ENCODE measurements at regions not wholly inside any gene's neighbourhood (a gene's known extent, or its start where the extent isn't known, plus 50 kb on each side); places are given as distances from the start of the nearest gene placed in this dataset.

DNA sequence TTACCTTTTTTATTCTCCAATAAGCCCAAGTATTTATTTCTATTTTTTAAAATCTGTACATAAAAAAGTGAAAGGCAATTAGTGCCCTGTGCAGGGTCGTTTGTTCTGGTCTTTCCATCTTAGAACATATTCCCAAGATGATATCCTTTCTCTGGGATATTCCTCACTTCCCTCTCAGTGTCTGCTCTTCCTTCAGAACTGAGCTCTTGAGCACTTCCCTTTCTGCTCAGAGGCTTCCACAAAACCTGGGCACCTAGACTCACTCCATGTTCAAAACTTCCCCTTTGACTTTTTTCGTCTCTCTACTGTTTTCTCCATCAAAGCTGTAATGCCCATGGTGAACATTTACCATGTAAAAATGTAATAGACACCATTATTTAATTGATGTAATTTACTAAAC lies 296.5 kb upstream of the TCF4 start:
- Histone ChIP-seq H3K9ac (ENCODE audit: low read length) (no peak overlapping the region), H3K36me3 (ENCODE audit: control insufficient read depth, insufficient read depth, low read length, severe bottlenecking) (no peaks in the 10 kb centered on the region), H3K27me3 (replicated peaks; ENCODE audit: control insufficient read depth, insufficient read depth, low read length) (no peaks in the 10 kb centered on the region), H3K9me3 (ENCODE audit: control insufficient read depth, low read length) (peaks cover 9% of the 10 kb centered on the region), H3K4me1 (ENCODE audit: control insufficient read depth, insufficient read depth, low read length) (no peaks in the 10 kb centered on the region), H3K4me3 (ENCODE audit: low read length) (no peak overlapping the region)
- no peak for DNase-seq (ENCODE audit: low read depth)

DNA sequence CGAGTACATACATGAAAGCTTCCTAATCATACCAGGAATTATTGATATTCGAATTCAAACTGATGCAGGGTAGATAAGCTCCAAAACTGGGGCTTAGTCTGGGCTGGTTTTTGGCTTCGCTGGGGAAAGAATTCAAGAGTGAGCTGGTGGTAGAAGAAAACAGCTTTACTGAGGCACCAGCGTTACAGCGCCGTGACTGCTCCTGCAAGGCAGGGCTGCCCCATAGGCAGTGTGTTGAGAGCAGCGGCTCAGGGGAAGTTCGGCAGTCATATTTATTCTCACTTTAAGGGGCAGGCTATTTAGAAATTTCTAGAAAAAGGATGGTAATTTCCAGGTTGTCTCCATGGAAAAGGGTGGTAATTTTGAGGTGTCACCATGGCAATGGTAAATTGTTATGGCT lies 292.6 kb upstream of the TCF4 start:
- no peak overlapping the region for H3K4me3 ChIP-seq (ENCODE audit: low read length)

DNA sequence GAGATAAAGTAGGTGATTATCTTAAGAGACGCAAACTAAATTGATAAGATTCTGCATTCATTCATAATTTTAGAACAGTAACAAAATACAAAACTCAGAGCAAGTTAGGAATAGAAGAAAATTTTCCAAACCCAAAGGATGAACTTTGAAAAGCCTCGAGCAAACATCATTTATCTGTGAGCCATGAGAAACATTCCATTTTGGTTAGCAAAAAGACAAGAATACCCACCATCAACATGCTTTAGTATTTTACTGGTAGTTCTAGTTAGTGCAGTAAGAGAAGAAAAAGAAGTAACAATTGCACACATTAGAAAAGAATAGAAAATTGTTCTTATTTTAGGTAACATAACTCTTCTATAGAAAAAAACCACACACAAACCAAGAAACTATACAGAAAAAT lies 291.3 kb upstream of the TCF4 start:
- Histone ChIP-seq H3K9ac (ENCODE audit: low read length) (no peak overlapping the region), H3K27me3 (replicated peaks; ENCODE audit: control insufficient read depth, insufficient read depth, low read length) (no peaks in the 10 kb centered on the region), H3K36me3 (ENCODE audit: control insufficient read depth, insufficient read depth, low read length, severe bottlenecking) (no peaks in the 10 kb centered on the region), H3K4me1 (ENCODE audit: control insufficient read depth, insufficient read depth, low read length) (peaks cover 11% of the 10 kb centered on the region), H3K9me3 (ENCODE audit: control insufficient read depth, low read length) (no peaks in the 10 kb centered on the region), H3K4me3 (ENCODE audit: low read length) (no peak overlapping the region)
- peak; percentile 19 for DNase-seq (ENCODE audit: low read depth)

More for the DNA sequence above, 292.6 kb upstream of the TCF4 start:
- no peaks in the 10 kb centered on the region for H3K9me3 ChIP-seq (ENCODE audit: control insufficient read depth, low read length)
- H3K9ac ChIP-seq (ENCODE audit: low read length), result no peak overlapping the region
- peaks cover 5% of the 10 kb centered on the region for H3K4me1 ChIP-seq (ENCODE audit: control insufficient read depth, insufficient read depth, low read length)
- DNase-seq (ENCODE audit: low read depth), result no peak
- no peaks in the 10 kb centered on the region for H3K36me3 ChIP-seq (ENCODE audit: control insufficient read depth, insufficient read depth, low read length, severe bottlenecking)
- H3K27me3 ChIP-seq (replicated peaks; ENCODE audit: control insufficient read depth, insufficient read depth, low read length), result no peaks in the 10 kb centered on the region

DNA sequence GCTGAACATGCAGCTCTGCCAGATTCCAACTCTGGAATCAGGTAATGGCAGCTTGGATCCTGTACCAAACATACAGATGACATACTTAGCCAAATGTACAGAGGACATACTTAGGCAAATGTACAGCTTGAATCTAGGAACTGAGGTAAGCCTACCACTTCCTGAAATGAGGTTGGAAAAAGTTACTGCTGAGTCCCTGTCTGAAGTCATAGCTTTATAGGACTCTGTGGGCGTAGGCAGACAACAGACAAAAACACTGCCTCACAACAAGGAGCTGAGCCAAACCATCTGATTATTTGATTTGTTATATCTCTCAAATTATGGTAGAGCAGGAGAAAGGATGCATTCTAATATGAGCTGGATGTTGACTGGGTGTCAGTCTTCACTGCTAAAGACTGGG lies 290.2 kb upstream of the TCF4 start:
- no peaks in the 10 kb centered on the region for H3K36me3 ChIP-seq (ENCODE audit: control insufficient read depth, insufficient read depth, low read length, severe bottlenecking)
- no peaks in the 10 kb centered on the region for H3K27me3 ChIP-seq (replicated peaks; ENCODE audit: control insufficient read depth, insufficient read depth, low read length)
- no peak for DNase-seq (ENCODE audit: low read depth)
- H3K9me3 ChIP-seq (ENCODE audit: control insufficient read depth, low read length), result no peaks in the 10 kb centered on the region
- no peak overlapping the region for H3K9ac ChIP-seq (ENCODE audit: low read length)
- peaks cover 11% of the 10 kb centered on the region for H3K4me1 ChIP-seq (ENCODE audit: control insufficient read depth, insufficient read depth, low read length)
- no peak overlapping the region for H3K4me3 ChIP-seq (ENCODE audit: low read length)

DNA sequence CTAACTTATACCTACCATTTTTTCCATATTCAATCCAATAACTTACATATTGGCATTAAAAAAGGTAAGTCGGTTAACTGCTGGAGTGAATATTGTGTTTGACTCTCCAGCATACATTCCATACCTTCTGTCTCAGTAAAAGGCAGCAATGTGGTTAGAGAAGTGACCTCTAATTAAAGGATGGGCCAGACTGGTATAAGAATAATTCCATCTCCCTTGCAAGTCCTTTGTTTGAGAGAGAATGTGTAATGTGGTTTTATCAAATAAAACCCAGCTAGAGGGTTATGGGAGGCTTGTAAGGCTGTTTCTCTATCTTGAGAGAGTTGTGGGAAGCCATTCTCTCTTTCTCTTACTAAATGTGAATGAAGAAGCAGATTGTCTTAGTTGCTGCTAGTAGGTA lies 289.3 kb upstream of the TCF4 start:
- H3K4me3 ChIP-seq (ENCODE audit: low read length), result no peak overlapping the region
- H3K27me3 ChIP-seq (replicated peaks; ENCODE audit: control insufficient read depth, insufficient read depth, low read length), result no peaks in the 10 kb centered on the region
- no peak overlapping the region for H3K9ac ChIP-seq (ENCODE audit: low read length)
- no peak for DNase-seq (ENCODE audit: low read depth)
- H3K4me1 ChIP-seq (ENCODE audit: control insufficient read depth, insufficient read depth, low read length), result peaks cover 11% of the 10 kb centered on the region
- no peaks in the 10 kb centered on the region for H3K36me3 ChIP-seq (ENCODE audit: control insufficient read depth, insufficient read depth, low read length, severe bottlenecking)
- H3K9me3 ChIP-seq (ENCODE audit: control insufficient read depth, low read length), result no peaks in the 10 kb centered on the region

DNA sequence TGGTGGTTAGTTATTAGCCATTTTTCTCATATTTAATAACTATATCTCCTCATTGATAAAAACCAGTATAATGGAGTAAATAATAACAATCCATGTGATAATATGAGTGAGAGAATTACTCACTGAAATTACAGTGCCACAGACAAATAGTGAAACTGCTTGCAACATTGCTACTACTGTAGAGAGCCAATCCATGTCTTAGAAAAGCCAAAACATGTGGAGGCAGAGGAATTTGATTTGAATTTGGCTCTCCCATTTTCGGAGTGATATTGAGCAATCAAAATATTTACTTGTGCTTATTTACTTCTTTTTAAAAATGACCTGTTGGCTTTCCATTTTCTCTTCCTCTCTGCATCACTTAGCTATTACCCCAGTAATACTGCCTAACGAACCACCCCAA lies 288.3 kb upstream of the TCF4 start:
- DNase-seq (ENCODE audit: low read depth), result no peak
- no peaks in the 10 kb centered on the region for H3K36me3 ChIP-seq (ENCODE audit: control insufficient read depth, insufficient read depth, low read length, severe bottlenecking)
- no peaks in the 10 kb centered on the region for H3K9me3 ChIP-seq (ENCODE audit: control insufficient read depth, low read length)
- H3K9ac ChIP-seq (ENCODE audit: low read length), result no peak overlapping the region
- peak overlapping the region; percentile 46 for H3K4me3 ChIP-seq (ENCODE audit: low read length)
- peaks cover 11% of the 10 kb centered on the region for H3K4me1 ChIP-seq (ENCODE audit: control insufficient read depth, insufficient read depth, low read length)
- H3K27me3 ChIP-seq (replicated peaks; ENCODE audit: control insufficient read depth, insufficient read depth, low read length), result no peaks in the 10 kb centered on the region

DNA sequence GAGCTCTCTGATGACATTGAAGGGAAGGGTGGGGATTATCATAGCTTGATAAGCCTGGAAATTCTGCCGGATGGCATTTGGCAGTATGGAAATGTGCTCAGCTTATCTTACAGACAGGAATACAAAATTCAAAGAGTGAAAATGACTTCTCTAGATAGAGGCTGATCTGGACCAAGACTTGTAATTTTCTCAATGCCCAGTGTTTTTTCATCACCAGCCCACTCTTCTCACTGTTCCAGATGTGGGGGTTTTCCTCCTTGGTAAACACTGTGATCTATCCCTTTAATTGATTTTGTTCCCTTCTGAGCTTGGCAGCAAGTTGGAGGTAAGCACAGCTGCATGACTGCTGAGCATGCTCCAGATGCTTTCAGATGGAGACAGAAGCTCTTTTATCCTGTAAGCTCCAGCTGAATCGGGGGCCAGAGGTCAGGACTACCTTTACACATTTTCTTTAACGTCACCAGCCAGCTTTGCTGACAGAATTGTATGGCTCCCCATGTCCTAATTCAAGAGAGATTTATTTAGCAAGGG lies 287.4 kb upstream of the TCF4 start:
- H3K9me3 ChIP-seq (ENCODE audit: control insufficient read depth, low read length), result no peaks in the 10 kb centered on the region
- DNase-seq (ENCODE audit: low read depth), result no peak
- H3K4me3 ChIP-seq (ENCODE audit: low read length), result peak overlapping the region; percentile 46
- peaks cover 16% of the 10 kb centered on the region for H3K4me1 ChIP-seq (ENCODE audit: control insufficient read depth, insufficient read depth, low read length)
- H3K27me3 ChIP-seq (replicated peaks; ENCODE audit: control insufficient read depth, insufficient read depth, low read length), result no peaks in the 10 kb centered on the region
- H3K9ac ChIP-seq (ENCODE audit: low read length), result no peak overlapping the region
- no peaks in the 10 kb centered on the region for H3K36me3 ChIP-seq (ENCODE audit: control insufficient read depth, insufficient read depth, low read length, severe bottlenecking)

DNA sequence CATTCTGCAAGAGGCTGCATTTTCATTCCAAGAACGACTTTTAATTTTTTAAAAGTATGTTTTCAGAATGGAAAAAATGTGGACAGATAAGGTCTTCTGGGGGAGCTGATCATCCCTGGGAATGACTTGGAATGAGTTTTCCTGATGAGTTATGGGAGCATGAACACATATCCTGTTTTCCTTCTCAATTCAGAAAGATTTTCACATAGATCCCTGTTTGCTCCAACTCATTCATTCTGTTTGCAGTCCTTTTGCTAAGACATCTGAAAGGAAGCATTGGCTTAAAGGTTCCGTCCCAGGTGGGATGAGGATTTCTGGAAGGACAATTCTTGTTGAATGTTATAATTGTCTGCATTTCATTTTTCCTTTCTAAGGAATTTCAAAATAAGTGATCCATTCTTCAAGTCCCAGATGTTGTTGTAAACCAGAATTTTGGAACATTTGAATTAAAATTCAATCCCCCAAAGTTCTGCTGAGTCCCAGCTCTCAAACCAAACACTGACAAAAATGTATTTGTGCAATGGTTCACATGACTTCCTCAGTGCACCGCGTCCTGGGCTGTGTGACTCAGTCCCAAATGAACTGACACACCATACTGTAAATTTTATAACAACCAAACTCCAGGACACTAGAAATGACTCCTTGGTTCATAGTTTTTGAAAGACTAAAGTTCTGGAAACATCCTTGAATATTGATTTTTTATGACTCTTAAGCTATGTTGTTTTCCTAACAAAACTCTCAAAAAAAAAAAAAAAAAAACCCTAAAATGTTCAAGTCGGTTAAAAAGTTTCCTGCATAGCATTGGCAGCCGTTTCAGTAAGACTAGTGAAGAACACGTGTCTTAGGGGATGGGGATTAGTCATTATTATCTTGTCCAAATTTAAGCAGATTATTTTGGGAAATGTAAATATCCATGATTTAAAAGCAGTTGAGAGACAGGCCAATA lies 281.8 kb upstream of the TCF4 start:
- no peaks in the 10 kb centered on the region for H3K36me3 ChIP-seq (ENCODE audit: control insufficient read depth, insufficient read depth, low read length, severe bottlenecking)

DNA sequence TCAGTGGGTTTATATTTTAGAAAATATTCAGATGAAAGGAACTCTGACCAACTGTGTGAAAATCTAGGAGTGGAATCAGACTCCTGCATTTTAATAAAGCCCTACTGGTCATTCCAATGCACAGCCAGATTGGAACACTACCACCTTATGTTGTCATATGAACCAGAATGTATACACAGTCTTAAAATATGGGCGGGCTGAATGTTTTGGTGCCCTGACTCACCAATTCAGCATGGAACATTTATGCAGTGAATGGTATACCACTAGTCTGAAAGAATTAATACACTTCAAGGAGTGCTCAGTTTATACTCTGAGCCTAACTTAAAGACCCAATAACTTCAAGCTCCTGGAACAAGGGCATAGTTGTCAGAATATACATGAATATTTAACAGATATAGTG lies 280.9 kb upstream of the TCF4 start:
- Histone ChIP-seq H3K36me3 (ENCODE audit: control insufficient read depth, insufficient read depth, low read length, severe bottlenecking) (no peaks in the 10 kb centered on the region), H3K9me3 (ENCODE audit: control insufficient read depth, low read length) (no peaks in the 10 kb centered on the region), H3K4me3 (ENCODE audit: low read length) (peak overlapping the region; percentile 31), H3K9ac (ENCODE audit: low read length) (peak overlapping the region; percentile 72), H3K4me1 (ENCODE audit: control insufficient read depth, insufficient read depth, low read length) (peaks cover 60% of the 10 kb centered on the region), H3K27me3 (replicated peaks; ENCODE audit: control insufficient read depth, insufficient read depth, low read length) (no peaks in the 10 kb centered on the region)
- peak; percentile 43 for DNase-seq (ENCODE audit: low read depth)

More for the DNA sequence above, 281.8 kb upstream of the TCF4 start:
- Histone ChIP-seq H3K4me3 (ENCODE audit: low read length) (peak overlapping the region; percentile 67), H3K27me3 (replicated peaks; ENCODE audit: control insufficient read depth, insufficient read depth, low read length) (no peaks in the 10 kb centered on the region), H3K9me3 (ENCODE audit: control insufficient read depth, low read length) (no peaks in the 10 kb centered on the region), H3K4me1 (ENCODE audit: control insufficient read depth, insufficient read depth, low read length) (peaks cover 51% of the 10 kb centered on the region), H3K9ac (ENCODE audit: low read length) (peak overlapping the region; percentile 72)
- DNase-seq (ENCODE audit: low read depth), result peak; percentile 64

DNA sequence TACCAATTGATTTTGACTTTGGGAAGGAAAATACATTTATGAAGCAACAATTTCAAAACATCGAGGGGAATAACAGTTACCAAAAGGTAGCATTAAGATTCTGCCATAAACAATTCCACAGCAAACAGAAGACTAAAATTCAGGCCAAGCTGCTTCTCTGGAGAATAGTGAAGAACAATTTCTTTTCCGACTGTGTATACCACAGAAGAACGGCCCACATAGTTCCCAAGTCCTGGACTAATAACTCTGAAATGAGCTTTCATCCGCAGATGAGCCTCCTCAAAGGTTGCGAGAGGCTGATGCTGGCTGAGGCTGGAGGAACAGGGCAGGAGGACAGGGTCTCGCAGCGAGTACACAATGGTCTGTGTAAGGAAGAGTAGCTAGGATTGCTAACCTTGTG lies 278.9 kb upstream of the TCF4 start:
- H3K4me1 ChIP-seq (ENCODE audit: control insufficient read depth, insufficient read depth, low read length), result peaks cover 64% of the 10 kb centered on the region
- H3K4me3 ChIP-seq (ENCODE audit: low read length), result peak overlapping the region; percentile 78
- no peaks in the 10 kb centered on the region for H3K9me3 ChIP-seq (ENCODE audit: control insufficient read depth, low read length)
- no peak for DNase-seq (ENCODE audit: low read depth)
- no peaks in the 10 kb centered on the region for H3K36me3 ChIP-seq (ENCODE audit: control insufficient read depth, insufficient read depth, low read length, severe bottlenecking)
- H3K9ac ChIP-seq (ENCODE audit: low read length), result peak overlapping the region; percentile 77
- no peaks in the 10 kb centered on the region for H3K27me3 ChIP-seq (replicated peaks; ENCODE audit: control insufficient read depth, insufficient read depth, low read length)

DNA sequence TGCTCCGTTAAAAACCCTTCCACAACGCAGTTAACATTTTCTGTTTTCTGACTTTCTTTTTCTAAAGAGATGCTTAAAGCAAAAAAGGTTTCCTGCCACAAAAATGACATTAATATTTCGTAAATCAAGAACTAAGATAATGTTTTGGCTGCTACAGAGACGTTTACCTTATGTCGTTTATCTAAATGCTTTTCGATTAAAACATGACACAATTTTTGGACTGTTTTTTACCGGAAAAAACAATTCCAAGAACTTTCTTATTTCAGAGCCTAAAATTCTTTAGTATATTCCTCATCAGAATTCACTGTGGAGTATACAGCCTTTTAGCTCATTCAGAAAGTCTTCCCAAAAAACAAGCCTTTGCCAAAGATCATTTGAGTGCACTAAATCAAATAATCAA lies 278.0 kb upstream of the TCF4 start:
- Histone ChIP-seq H3K27me3 (replicated peaks; ENCODE audit: control insufficient read depth, insufficient read depth, low read length) (no peaks in the 10 kb centered on the region), H3K36me3 (ENCODE audit: control insufficient read depth, insufficient read depth, low read length, severe bottlenecking) (no peaks in the 10 kb centered on the region), H3K4me1 (ENCODE audit: control insufficient read depth, insufficient read depth, low read length) (peaks cover 64% of the 10 kb centered on the region), H3K9ac (ENCODE audit: low read length) (peak overlapping the region; percentile 77), H3K9me3 (ENCODE audit: control insufficient read depth, low read length) (no peaks in the 10 kb centered on the region), H3K4me3 (ENCODE audit: low read length) (peak overlapping the region; percentile 78)
- DNase-seq (ENCODE audit: low read depth), result no peak

All from adipocyte (in vitro differentiated cells).